ENCODE measurements at regions not wholly inside any gene's neighbourhood (a gene's known extent, or its start where the extent isn't known, plus 50 kb on each side); places are given as distances from the start of the nearest gene placed in this dataset.

DNA sequence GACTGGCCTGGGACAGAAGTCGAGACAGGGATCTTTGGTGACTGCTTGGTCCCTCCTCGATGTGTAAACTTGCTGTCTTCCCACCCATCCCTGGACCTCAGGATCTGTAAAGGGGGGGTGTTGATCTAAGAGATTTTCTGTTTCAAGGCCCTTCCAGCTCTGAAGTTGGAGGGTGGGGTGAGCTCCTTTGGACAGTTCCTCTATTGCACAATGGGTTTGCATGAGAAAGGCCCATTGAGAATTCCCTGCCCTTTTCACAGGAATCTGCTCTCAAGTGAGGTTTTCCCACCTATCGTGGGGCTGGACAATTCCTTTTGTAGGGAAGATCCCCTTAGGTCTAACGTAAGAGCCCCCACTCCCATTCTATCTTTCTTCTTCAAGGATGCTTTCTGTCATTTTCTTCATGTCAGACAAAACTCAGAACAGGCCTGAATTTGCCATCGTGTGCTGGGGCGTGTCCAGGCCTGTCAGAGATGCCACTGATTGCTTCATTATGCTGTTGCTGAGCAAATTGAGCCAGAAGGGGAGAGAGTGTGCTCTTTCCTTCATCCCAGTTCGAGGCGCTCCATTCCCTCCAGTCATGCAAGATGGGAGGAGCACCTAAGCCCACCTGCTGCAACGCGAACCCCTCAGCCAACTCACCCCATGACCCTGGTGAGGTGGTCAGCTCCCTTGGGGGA, 149.9 kb upstream of the IGSF21 start (continued):
- TF ChIP-seq, protein P1, sequence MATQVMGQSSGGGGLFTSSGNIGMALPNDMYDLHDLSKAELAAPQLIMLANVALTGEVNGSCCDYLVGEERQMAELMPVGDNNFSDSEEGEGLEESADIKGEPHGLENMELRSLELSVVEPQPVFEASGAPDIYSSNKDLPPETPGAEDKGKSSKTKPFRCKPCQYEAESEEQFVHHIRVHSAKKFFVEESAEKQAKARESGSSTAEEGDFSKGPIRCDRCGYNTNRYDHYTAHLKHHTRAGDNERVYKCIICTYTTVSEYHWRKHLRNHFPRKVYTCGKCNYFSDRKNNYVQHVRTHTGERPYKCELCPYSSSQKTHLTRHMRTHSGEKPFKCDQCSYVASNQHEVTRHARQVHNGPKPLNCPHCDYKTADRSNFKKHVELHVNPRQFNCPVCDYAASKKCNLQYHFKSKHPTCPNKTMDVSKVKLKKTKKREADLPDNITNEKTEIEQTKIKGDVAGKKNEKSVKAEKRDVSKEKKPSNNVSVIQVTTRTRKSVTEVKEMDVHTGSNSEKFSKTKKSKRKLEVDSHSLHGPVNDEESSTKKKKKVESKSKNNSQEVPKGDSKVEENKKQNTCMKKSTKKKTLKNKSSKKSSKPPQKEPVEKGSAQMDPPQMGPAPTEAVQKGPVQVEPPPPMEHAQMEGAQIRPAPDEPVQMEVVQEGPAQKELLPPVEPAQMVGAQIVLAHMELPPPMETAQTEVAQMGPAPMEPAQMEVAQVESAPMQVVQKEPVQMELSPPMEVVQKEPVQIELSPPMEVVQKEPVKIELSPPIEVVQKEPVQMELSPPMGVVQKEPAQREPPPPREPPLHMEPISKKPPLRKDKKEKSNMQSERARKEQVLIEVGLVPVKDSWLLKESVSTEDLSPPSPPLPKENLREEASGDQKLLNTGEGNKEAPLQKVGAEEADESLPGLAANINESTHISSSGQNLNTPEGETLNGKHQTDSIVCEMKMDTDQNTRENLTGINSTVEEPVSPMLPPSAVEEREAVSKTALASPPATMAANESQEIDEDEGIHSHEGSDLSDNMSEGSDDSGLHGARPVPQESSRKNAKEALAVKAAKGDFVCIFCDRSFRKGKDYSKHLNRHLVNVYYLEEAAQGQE (IDR thresholded peaks at IDR 0.05; ENCODE audit: low read depth), result no peak
- TF ChIP-seq, protein P2, sequence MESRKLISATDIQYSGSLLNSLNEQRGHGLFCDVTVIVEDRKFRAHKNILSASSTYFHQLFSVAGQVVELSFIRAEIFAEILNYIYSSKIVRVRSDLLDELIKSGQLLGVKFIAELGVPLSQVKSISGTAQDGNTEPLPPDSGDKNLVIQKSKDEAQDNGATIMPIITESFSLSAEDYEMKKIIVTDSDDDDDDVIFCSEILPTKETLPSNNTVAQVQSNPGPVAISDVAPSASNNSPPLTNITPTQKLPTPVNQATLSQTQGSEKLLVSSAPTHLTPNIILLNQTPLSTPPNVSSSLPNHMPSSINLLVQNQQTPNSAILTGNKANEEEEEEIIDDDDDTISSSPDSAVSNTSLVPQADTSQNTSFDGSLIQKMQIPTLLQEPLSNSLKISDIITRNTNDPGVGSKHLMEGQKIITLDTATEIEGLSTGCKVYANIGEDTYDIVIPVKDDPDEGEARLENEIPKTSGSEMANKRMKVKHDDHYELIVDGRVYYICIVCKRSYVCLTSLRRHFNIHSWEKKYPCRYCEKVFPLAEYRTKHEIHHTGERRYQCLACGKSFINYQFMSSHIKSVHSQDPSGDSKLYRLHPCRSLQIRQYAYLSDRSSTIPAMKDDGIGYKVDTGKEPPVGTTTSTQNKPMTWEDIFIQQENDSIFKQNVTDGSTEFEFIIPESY (IDR thresholded peaks at IDR 0.05; ENCODE audit: extremely low read depth, insufficient replicate concordance, low read length), result no peak
- TF ChIP-seq ZFX (IDR thresholded peaks at IDR 0.05), result no peak
- TF ChIP-seq SRF (IDR thresholded peaks at IDR 0.05; ENCODE audit: low read depth), result no peak
- TF ChIP-seq, protein P3, sequence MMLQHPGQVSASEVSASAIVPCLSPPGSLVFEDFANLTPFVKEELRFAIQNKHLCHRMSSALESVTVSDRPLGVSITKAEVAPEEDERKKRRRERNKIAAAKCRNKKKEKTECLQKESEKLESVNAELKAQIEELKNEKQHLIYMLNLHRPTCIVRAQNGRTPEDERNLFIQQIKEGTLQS (IDR thresholded peaks at IDR 0.05), result no peak

DNA sequence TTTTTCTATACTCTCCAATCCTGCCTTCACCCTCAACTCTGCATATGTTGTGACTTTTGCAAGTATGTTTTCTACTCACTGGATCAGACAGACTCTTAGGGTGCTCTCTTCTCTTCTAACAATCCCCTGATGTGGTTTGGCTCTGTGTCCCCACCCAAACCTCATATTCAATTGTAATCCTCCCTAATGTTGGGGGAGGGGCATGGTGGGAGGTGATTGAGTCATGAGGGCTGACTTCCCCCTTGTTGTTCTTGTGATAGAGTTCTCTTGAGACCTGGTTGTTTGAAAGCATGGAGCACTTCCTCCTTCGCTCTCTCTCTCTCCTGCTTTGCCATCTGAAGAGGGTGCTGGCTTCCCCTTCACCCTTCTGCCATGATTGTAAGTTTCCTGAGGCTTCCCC, 148.9 kb upstream of the IGSF21 start:
- ChIA-PET CTCF (no interaction called here), RAD21 (ENCODE audit: low non-redundant PET in 1 of 2, low total read pairs in 2 of 2, uncharacterized antibody in 2 of 2, unreplicated experiment in 2 of 2) (no interaction called here), POLR2A (no interaction called here)
- H3K4me3 ChIP-seq (replicated peaks in 1 of 2; ENCODE audit: low read depth in 1 of 2, low read length in 2 of 2), result no peak overlapping the region
- H3K4me2 ChIP-seq (ENCODE audit: low read length), result no peak overlapping the region
- intact Hi-C loops (cut with micrococcal nuclease), result no loop called here
- no peak for TF ChIP-seq CBX3 (IDR thresholded peaks at IDR 0.05; ENCODE audit: low read depth)
- no peak for TF ChIP-seq POLR2A (IDR thresholded peaks at IDR 0.05; ENCODE audit: borderline replicate concordance, extremely low read depth, insufficient read depth, insufficient read length)
- no peak for TF ChIP-seq SIN3A (IDR thresholded peaks at IDR 0.05; ENCODE audit: low read depth)
- TF ChIP-seq ZNF274 (IDR thresholded peaks at IDR 0.05; ENCODE audit: low read depth, low read length), result no peak
- TF ChIP-seq TCF7L2 (IDR thresholded peaks at IDR 0.05; ENCODE audit: borderline replicate concordance, extremely low read depth, insufficient read depth, insufficient read length), result no peak
- no peaks in the 10 kb centered on the region; a peak in 1 of 4 replicates for H3K4me1 ChIP-seq (ENCODE audit: control insufficient read depth in 1 of 2, insufficient read depth in 2 of 2, low read length in 2 of 2)
- no peaks in the 10 kb centered on the region for H4K20me1 ChIP-seq (ENCODE audit: insufficient read depth)
- ATAC-seq (no peak), DNase-seq (ENCODE audit: low read depth, low spot score) (no peak)
- BruUV-seq (replicated peaks), result no TSS peak
- H3K27me3 ChIP-seq (ENCODE audit: insufficient read depth, low read length), result peaks cover 58% of the 10 kb centered on the region
- H3K27ac ChIP-seq (ENCODE audit: low read depth, low read length), result no peak overlapping the region
- no peaks in the 10 kb centered on the region for H3K9me3 ChIP-seq (ENCODE audit: control insufficient read depth in 1 of 2, insufficient read depth in 1 of 2, low read depth in 1 of 2, low read length in 2 of 2)
- no peaks in the 10 kb centered on the region for H3K79me2 ChIP-seq (ENCODE audit: insufficient read depth, low read length)
- H3K9ac ChIP-seq (ENCODE audit: low read length), result no peak overlapping the region
- no peaks in the 10 kb centered on the region for H3K9me2 ChIP-seq (ENCODE audit: insufficient read depth)
- no peak overlapping the region for H2AFZ ChIP-seq (ENCODE audit: low read depth, low read length, poor library complexity, severe bottlenecking)
- H3K36me3 ChIP-seq (ENCODE audit: control insufficient read depth in 1 of 2, insufficient read depth in 2 of 2, low read length in 2 of 2), result no peaks in the 10 kb centered on the region

All from HCT116 (cell line).